Hematopoietic multipotent progenitor cell treated with erythropoietin and hydrocortisone succinate and interleukin-3 and kit ligand, for 8 days (in vitro differentiated cells): ENCODE measurements at regions not wholly inside any gene's neighbourhood (a gene's known extent, or its start where the extent isn't known, plus 50 kb on each side); places are given as distances from the start of the nearest gene placed in this dataset.
"Not testable (repeated sequence)": the region's sequence is repeated elsewhere in the genome, so short reads cannot be mapped to it uniquely, and the experiment has no call there.

Experiments used
- DNase-seq: peaks from one replicate; pipeline ENCODE4 v3.0.0-alpha.2; 2015

DNA sequence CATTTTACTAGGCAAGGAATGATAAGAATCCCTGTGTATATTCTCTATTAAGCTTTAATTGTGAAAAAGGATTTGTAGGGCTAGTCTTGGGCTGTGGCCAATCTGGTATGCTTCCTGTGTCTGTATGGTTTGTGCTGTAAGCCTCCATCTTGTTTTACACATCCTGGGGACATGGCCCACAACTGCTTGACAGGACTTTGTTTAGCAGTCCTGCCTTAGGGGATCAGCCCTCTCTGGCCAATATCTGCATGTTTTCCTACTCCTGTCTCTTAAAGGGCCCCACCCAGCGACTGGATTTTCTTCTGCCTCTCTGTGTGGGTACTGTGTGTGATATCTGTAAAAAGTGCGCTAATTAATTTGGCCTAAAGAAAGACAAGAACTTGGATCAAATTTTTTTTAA lies 813.2 kb downstream of the PLA2G4A start:
- DNase-seq = no peak

DNA sequence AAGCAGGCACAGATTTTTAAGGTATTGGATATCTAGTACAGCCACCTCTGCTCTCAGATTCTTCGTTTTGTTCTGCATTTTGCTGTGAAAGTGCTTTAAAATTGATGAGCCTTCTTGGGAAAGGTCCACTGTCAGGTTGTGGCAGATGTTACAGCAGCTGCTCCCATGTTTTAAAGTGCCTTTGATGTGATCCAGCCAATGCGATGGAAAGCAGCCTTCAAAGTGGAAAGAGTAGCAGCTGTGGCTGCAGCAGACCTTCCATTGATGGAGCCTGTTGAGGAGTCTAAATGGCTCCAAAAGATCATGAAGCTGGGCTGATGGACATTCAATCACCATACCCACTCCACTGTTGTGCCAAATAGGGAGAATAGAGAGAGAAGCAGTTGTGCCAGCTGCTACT lies 816.9 kb downstream of the PLA2G4A start:
- DNase-seq = no peak

DNA sequence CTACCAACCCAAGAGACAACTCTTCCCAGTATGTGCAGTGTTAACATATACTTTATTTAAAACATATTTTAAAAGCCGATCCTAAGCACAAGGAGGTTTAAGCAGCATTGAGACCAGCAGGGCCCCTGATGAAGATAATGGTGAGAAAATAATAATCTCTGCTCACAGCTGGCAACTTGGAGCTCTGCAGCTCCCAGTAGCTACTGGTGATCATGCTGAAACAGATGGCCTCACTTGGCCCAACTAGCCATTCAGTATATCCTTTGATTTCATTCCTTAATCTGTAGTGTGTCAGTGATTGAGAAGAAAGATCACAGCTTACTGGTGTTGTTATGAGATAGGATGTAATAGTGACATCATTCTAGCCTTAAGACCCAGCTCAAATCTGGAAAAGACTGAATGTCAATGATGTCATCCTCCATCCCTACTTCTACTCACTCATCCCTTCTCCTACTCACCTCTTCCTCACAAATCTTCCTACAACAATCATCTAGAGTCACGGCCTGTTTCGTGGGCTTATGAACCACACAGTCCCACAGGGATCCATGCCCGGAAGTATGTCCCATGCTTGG lies 817.9 kb downstream of the PLA2G4A start:
- no peak for DNase-seq

DNA sequence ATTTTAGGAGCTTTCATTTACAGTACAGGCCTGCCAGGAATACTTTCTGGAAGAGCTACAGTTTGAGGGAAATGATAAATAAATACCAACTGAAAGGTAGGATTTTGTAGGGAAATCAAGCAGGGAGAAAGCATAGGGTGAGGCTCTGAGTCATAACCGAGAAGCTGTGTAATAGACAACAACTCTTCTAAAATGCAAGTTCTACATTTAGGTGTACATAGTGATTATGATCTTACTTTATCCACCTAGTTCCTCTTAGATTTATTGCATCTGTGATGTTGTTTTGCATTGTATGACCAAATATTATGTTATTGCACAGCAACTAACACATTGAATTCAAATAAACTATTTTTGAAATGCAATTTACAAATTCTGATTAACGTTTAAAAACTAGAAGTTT lies 819.3 kb downstream of the PLA2G4A start:
- no peak for DNase-seq

DNA sequence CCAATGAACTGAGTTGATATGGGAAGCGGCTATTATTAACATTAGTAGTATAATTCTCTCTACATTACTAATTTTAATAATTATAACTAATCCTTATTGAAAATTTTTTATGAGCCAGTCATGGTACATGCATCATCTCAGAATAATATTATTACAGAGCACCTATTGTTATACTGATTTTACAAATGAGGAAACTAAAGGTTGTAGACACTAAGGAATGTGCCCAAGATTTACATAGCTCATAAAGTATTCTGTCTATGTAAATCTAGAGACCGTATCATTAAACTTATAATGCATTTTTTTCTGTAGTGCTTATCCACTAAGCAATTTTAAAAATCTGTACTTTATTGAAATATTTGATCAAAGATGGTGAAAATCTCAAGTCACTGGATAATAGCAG lies 825.9 kb downstream of the PLA2G4A start:
- DNase-seq = no peak

DNA sequence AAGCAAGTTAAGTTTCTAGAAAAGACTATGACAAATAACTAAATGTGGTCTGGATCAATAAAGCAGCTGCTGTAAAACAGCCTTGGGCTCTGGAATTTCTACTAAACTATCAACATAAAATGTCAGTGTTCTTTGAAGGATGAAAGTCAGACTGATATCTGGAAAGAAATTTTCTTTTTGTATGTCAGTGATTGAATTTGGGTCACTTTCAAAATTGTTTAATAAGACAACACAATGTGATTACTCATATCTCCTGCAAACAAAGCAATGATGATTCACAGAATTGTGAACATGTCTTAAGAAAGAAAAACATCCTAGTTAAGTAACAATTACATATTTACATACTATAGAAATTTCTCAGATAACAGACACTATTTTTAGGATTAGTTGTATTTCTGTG lies 826.4 kb downstream of the PLA2G4A start:
- DNase-seq = no peak

DNA sequence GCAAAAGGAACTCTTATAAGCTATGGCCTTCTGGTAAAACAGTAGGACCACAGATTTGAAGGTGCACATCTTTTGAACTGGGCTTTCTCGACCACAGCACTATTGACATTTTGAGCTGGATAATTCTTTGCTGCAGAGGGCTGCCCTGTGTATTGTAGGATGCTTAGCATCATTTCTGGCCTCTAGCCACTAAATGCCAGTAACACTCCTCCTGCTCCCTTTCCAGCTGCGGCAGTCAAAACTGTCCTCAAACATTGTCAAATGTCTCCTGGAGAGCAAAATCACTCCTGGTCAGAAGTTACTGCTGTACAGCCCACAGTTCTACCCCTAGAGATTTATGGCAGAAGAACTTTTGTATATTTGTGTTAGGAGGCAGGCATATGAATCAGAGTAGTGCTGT lies 836.7 kb downstream of the PLA2G4A start:
- DNase-seq = no peak

DNA sequence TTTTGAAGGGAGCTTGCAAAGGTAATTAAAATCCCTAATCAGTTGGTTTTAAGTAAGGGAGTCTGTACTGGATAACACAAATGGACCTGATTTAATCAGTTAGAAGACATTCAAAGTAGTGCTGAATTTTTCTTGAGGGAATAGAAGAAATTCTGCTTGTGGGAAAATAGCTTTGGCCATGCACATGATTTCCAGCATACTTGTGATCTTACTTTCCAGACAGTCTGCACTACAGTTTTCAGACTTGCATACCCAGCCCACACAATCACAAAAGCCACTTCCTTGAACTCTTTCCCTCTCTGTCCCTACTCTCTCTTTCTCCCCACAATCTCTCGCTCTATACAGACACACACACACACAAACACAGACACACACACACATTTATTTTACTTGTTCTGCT lies 852.1 kb downstream of the PLA2G4A start:
- no peak for DNase-seq

DNA sequence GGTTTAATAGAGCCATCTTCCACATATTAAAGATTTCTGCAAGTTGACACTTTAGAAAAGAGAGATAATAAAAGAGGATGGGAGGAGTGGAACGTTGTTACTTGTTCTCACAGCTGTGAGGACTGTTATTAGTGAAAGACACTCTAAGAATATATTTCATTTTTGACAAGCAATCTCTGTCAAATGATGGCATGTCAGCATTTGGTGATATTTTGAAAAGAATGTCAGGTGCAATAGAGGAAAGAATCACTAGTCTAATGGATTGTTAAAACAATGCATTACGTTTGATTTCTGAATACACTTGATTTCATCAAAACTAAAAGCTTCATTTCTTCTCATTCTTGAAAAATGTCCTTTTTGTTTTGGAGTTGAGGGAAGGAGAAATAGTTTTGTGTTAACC lies 853.4 kb downstream of the PLA2G4A start:
- no peak for DNase-seq

DNA sequence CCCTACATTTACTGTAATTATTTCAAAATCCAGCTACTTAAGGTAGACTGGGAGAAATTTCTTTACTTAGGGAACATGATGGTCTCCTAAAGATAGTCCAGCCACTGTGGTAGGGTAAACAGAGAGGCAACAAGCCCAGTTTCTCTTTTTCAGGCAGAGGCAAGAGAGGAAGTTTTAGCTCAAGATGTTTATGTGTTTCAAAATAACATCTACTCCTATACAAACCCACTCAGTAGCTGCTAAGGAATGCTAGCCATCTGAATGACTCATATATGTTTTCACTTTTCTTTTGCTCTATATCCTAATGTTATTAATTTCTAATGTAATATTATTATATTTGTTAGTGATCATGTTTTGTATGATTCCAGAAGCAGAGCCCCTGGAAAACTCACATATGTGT lies 856.6 kb downstream of the PLA2G4A start:
- no peak for DNase-seq

DNA sequence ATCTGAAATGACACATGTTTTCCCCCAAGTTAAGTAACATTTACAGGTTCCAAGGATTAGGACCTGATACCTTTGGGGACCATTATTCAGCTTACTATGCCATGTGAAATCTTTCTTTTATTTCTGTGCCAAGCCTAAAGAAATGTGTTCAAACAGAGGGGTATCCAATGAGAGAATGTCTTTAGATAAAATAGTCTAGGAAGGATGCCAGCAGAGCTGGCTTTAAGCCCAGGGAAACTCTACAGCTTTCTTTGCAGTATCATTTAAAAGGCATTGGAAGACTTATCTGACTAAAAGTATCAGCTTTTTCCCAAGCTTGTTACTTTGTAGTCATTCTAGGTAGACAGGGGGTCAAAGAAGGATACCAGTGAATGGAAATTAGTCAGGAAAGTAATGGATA lies 860.4 kb downstream of the PLA2G4A start:
- DNase-seq = no peak

DNA sequence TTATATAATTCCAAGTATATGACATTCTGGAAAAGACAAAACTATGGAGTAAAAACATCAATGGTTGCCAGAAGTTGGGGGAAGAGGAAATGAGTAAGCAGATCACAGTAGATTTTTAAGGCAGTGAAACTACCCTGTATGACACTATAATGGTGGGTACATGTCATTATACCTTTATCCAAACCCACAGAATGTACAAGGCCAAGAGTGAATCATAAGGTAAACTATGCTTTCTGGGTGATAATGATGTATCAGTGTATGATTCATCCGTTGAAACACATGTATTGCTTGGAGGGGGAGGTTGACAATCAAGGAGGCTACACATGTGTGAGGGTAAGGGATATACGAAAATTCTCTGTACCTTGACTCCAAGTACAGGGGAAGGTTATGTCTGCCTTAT lies 862.7 kb downstream of the PLA2G4A start:
- DNase-seq = no peak

DNA sequence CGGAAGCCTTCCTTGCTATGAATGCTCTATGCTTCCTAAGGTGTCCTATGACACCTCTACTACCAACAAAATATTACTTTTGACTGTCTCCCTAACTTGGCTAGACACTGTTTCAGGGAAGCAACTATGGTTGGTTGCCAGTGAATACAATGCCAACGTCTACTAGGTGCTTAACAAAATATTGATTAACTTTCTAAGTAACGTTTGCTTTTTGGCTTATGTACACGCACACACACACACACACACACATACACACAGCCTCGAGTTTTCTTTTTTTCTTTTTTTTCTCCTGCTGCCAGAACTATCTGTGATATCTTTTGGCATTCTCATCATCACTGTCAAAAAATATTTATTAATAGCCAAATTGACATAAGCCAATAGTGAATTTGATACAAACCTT lies 864.0 kb downstream of the PLA2G4A start:
- no peak for DNase-seq

DNA sequence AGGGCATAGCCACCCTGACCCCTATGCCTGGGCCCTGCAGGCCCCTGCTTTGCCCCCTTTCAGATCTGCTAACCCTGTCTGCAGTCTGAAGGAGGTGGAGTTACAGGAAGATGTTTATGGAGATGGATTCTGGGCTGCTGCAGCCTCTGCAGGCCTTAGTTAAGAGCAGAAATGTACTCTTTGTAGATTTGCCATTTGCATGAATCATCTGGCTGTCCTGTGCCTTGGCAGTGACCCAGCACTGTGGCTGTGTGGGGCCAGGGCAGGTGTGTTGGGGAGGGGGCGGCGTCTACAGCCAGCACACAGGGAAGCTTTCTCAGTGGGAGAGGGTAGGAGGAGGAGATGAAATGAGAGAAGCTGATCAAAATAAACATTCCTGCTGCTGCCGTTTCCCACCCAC lies 867.3 kb downstream of the PLA2G4A start:
- no peak for DNase-seq

DNA sequence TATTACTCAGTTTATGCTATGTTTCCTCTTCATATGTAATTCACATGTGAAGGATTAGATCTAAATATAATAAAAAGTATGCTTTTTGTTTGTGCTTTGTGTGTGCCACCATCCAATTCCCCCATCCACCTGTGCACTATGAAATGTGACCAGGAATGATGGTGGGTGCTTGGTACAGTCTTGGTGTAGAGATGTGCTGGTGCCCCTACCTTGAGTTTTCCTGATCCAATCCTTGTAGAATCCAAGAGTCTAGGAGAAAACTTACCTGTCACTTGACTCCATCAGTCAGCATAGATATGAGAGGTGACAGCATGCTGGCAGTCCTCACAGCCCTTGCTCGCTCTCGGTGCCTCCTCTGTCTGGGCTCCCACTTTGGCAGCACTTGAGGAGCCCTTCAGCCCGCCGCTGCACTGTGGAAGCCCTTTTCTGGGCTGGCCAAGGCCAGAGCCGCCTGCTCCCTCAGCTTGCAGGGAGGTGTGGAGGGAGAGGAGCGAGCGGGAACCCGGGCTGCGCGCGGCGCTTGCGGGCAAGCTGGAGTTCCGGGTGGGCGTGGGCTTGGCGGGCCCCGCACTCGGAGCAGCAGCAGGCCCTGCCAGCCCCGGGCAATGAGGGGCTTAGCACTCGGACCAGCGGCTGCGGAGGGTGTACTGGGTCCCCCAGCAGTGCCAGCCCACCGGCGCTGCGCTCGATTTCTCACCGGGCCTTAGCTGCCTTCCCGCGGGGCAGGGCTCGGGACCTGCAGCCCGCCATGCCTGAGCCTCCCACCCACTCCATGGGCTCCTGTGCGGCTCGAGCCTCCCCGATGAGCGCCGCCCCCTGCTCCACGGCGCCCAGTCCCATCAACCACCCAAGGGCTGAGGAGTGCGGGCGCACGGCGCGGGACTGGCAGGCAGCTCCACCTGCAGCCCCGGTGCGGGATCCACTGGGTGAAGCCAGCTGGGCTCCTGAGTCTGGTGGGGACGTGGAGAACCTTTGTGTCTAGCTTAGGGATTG lies 874.7 kb downstream of the PLA2G4A start:
- DNase-seq = not testable (repeated sequence)

DNA sequence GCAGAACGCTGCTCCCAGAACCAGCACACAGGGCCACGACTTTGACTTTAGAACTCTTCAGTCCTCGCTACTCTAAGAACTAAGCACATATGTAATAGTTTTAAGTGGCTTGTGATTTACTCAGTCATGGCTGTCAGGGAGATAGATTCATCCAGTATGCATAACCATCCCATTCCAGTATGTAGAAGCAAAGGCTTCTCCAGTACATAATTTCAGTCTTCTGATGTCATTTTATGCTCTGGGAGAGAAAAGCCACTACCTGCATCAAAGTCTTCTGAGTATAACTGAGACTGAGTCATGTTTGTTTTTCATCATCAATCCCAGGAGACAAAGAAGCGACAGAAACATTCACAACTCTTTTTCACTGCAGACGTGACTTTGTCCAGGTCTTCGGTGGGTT lies 885.7 kb downstream of the PLA2G4A start:
- DNase-seq = no peak

DNA sequence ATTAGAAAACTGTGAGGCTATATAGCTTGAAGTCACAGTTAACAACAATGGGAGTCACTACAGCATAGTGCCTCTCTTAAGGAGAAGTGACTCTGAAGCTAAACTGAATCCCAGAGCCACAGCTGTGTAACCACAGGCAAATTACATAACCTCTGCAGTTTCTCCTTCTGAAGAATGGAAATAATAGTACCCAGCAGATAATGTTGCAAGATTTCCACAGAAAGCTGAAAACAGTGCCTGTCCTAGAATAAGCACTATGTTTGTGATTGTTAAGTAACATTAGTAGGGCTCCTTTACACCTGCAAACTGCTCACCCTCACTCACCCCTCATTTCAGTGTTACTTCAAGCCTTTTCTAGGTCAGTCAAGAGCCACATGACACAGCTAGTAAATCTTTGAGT lies 886.7 kb downstream of the PLA2G4A start:
- no peak for DNase-seq

DNA sequence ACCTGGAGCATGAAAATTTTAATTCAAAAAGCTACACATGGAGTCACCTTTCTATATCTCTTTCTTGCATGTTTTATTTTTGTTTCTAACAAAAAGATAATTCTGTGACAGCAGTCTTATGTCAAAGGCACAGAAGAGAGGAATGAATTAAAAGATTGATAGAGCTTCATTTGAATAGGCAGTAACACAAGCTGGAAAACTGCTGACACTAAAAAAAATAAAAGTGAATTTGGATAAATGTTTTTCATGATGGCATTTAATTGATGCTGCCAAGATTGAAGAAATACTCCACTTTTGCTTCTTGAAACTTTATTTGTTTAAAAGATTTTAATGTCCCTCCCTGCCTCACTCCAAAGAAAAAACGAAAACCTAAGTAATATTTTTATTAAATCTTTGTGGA lies 887.4 kb downstream of the PLA2G4A start:
- no peak for DNase-seq

DNA sequence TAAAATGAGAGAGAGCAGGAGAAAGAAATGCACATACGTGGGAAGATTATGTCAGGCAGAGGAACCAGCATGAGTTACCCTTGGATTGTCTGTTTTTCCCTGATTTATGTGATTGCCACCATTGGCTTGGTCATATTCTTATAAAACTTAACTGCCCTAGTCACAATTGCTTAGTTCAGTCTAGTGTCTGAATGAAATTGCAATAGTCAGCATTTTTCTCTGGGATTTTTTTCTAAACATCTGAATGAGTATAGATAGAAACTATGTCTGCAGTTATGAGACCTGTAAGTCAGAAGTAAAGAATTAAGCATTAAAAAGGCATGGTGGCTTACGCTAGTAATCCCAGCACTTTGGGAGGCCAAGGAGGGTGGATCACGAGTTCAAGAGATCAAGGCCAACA lies 889.8 kb downstream of the PLA2G4A start:
- DNase-seq = no peak

DNA sequence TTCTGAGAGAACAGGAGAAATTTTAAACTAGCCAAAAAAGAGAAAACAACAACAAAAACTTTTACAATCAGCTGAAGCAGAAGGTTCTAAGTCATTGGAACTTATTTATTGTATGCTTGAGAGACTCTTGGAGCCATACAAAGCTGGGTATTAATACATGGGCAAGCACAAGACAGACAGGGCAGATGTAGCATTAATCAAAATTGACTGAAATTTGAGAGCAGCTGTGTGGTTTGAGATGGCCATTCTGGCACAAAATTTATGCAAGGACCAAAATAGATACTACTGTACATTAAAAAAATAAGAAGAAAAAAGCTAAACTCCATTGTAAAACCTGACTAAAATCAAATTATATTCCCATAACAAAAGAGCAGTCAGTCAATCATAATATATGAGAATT lies 892.5 kb downstream of the PLA2G4A start:
- no peak for DNase-seq

DNA sequence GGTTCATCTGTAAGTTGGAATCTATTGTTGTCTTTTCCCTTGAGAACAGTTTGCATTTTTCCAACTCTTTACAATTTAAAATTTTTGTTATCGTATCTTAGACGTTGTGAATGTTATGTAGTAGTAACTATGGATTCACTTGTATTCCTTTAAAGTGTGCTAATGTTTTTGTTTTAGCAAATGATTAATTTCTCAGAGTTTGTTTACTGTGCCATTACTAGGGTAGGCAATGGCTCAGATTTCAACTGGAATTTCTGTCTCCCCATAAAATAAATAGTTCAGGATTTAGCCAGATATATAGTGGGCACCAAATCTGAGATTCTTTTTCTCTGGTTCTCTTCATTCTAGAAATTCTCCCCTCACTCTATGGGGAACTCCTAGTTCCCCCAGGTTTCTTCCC lies 896.5 kb downstream of the PLA2G4A start:
- DNase-seq = no peak

DNA sequence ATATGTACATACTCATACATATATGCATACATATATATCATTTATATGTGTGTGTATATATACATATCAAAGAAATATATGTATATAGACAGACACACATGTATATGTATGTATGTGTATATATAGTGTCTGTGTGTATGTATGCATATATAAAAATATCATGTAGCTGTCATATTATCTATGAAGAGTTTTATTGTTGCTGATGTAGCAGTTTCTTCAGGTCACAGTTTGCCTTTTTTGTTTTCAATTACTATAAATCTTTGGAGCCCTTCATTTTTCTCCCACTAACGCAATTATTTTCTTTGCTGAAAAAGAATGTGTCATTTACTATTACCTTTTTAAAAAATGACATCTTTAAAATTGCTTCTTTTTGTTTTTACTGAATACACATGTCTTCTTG lies 904.5 kb downstream of the PLA2G4A start:
- no peak for DNase-seq

DNA sequence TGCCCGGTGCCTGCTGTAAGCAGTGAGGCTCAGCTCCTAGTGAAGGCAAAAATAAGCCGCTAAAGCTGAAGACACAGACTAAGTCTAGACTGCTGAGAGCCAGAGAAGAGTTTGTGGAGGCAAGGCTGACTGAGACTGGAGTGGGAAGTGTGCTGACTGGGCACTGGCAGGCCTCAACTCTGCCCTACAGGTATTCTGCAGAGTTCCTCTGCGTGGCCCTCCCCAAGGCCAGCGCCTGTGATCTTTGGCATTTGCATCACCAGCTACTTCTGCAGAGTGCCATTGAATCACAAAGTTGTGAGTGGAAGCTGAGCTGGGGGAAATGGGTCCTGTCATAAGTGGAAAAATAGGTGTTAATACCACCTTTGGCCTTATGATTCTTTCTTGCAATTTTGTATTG lies 905.7 kb downstream of the PLA2G4A start:
- no peak for DNase-seq

DNA sequence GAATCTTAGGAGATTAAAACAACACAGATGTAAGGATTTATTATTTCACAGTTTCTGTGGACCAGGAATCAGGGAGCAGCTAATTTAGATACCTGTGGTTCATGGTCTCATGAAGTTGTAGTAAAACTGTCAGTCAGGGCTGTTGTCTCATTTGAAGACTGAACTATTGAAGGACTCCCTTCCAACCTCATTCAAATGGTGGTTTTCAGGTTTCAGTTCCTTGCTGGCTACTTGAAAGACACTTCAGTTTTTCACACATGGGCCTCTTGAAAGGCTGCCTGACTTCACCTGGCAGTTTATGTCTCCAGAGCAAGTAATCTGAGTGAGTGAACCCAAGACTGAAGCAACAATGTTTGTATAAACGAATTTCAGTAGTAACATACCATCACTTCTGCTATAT lies 915.9 kb downstream of the PLA2G4A start:
- DNase-seq = no peak

DNA sequence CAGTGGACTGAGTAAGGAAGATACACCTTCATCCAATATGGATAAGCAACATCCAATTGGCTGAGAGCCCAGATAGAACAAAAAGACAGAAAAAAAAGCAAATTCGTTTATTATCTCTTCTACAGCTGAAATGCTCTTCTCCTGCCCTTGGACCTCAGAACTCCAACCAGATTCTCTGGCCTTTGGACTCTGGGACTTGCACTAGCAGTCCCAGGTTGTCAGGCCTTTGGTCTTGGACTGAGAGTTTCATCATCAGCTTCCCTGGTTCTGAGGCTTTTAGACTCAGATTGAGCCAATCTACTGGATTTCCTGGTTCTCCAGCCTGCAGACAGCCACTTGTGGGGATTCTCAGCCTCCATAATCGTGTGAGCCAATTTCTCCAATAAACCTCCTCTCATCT lies 926.8 kb downstream of the PLA2G4A start:
- no peak for DNase-seq
